Panc1 (cell line): ENCODE measurements at regions not wholly inside any gene's neighbourhood (a gene's known extent, or its start where the extent isn't known, plus 50 kb on each side); places are given as distances from the start of the nearest gene placed in this dataset.

Experiments used
- CTCF ChIP-seq: fragments of 450-650 bp; IDR thresholded peaks from 2 replicates; pipeline ENCODE4 v1.5.1; 2017; ENCODE audit warnings: mild to moderate bottlenecking
- REST ChIP-seq, 2 experiments: IDR thresholded peaks; 2 replicates each; pipeline ENCODE4 v1.6.1; 2011 to 2012; ENCODE audit warnings: low read depth in 2 of 2, control low read depth in 1 of 2, low read length in 1 of 2, mild to moderate bottlenecking in 1 of 2, moderate library complexity in 1 of 2; ENCODE audit not compliant: insufficient read depth in 1 of 2
- SIN3A ChIP-seq: IDR thresholded peaks from 2 replicates; pipeline ENCODE4 v1.6.1; 2012; ENCODE audit warnings: low read depth, mild to moderate bottlenecking, low read length, moderate library complexity, borderline replicate concordance; ENCODE audit not compliant: insufficient read depth

DNA sequence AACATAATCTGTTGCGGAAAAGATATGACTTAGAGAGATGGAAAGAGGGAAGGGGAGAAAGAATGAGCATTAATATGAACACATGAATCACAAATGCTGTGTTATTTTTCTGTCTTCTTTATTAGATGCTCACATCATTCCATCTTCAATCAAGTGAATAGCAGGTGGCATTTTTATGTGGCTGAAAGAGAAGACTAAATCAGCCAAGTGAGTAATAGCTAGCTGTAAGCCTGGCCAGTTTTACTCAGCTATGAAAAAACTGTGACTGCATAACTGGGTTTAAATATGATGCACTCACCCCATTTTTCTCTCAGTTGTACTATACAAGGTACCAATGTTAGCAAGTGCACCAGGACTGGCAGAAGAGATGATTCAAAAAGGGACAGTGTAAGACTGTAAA is 571.1 kb downstream of the JRKL start:
- TF ChIP-seq CTCF (no peak), REST (IDR thresholded peaks at IDR 0.05; ENCODE audit: insufficient read depth in 1 of 2, low read depth in 2 of 2, low read length in 1 of 2) (no peak), SIN3A (no peak)
